Panc1 (cell line): ENCODE measurements at regions not wholly inside any gene's neighbourhood (a gene's known extent, or its start where the extent isn't known, plus 50 kb on each side); places are given as distances from the start of the nearest gene placed in this dataset.
"Not testable (repeated sequence)": the region's sequence is repeated elsewhere in the genome, so short reads cannot be mapped to it uniquely, and the experiment has no call there.

Experiments
- CTCF ChIP-seq: fragments of 450-650 bp; IDR thresholded peaks from 2 replicates; pipeline ENCODE4 v1.5.1; 2017; ENCODE audit warnings: mild to moderate bottlenecking
- POLR2AphosphoS5 ChIP-seq: IDR thresholded peaks from 2 replicates; pipeline ENCODE4 v1.6.1; 2012; ENCODE audit warnings: mild to moderate bottlenecking, low read depth, low read length, moderate library complexity
- SIN3A ChIP-seq: IDR thresholded peaks from 2 replicates; pipeline ENCODE4 v1.6.1; 2012; ENCODE audit warnings: low read depth, mild to moderate bottlenecking, low read length, moderate library complexity, borderline replicate concordance; ENCODE audit not compliant: insufficient read depth
- TF ChIP-seq, protein P1 (sequence below), 2 experiments: IDR thresholded peaks; 2 replicates each; pipeline ENCODE4 v1.6.1; 2011 to 2012; ENCODE audit warnings: low read depth in 2 of 2, control low read depth in 1 of 2, low read length in 1 of 2, mild to moderate bottlenecking in 1 of 2, moderate library complexity in 1 of 2; ENCODE audit not compliant: insufficient read depth in 1 of 2

DNA sequence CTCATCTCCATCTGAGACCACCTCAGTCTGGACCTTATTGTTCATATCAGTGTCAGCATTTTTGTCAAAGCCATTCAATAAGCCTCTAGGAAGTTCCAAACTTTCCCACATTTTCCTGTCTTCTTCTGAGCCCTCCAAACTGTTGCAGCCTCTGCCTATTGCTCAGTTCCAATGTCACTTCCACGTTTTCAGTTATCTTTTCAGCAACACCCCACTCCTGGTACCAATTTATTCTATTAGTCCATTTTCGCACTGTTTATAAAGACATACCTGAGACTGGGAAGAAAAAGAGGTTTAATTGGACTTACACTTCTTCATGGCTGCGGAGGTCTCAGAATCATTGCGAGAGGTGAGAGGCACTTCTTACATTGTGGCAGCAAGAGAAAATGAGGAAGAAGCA, 339.3 kb downstream of the TLL1 start:
- TF ChIP-seq CTCF, POLR2AphosphoS5, SIN3A: not testable (repeated sequence)
- TF ChIP-seq, protein P1, sequence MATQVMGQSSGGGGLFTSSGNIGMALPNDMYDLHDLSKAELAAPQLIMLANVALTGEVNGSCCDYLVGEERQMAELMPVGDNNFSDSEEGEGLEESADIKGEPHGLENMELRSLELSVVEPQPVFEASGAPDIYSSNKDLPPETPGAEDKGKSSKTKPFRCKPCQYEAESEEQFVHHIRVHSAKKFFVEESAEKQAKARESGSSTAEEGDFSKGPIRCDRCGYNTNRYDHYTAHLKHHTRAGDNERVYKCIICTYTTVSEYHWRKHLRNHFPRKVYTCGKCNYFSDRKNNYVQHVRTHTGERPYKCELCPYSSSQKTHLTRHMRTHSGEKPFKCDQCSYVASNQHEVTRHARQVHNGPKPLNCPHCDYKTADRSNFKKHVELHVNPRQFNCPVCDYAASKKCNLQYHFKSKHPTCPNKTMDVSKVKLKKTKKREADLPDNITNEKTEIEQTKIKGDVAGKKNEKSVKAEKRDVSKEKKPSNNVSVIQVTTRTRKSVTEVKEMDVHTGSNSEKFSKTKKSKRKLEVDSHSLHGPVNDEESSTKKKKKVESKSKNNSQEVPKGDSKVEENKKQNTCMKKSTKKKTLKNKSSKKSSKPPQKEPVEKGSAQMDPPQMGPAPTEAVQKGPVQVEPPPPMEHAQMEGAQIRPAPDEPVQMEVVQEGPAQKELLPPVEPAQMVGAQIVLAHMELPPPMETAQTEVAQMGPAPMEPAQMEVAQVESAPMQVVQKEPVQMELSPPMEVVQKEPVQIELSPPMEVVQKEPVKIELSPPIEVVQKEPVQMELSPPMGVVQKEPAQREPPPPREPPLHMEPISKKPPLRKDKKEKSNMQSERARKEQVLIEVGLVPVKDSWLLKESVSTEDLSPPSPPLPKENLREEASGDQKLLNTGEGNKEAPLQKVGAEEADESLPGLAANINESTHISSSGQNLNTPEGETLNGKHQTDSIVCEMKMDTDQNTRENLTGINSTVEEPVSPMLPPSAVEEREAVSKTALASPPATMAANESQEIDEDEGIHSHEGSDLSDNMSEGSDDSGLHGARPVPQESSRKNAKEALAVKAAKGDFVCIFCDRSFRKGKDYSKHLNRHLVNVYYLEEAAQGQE (IDR thresholded peaks at IDR 0.05; ENCODE audit: insufficient read depth in 1 of 2, low read depth in 2 of 2, low read length in 1 of 2) = not testable (repeated sequence)
